ENCODE measurements at regions not wholly inside any gene's neighbourhood (a gene's known extent, or its start where the extent isn't known, plus 50 kb on each side); places are given as distances from the start of the nearest gene placed in this dataset.

GRCh38 chr1:36693603-36694002 is 210.9 kb upstream of the CSF3R start:
- Mint-ChIP-seq H3K4me3 (ENCODE audit: low read depth, unreplicated experiment) (no peak overlapping the region), H3K36me3 (ENCODE audit: insufficient read depth, unreplicated experiment) (no peaks in the 10 kb centered on the region), H3K9me3 (ENCODE audit: low read depth, unreplicated experiment) (no peaks in the 10 kb centered on the region), H3K27me3 (ENCODE audit: unreplicated experiment) (peaks cover 1% of the 10 kb centered on the region), H3K27ac (ENCODE audit: unreplicated experiment) (no peak overlapping the region), H3K4me1 (ENCODE audit: low read depth, unreplicated experiment) (no peaks in the 10 kb centered on the region)
- TF ChIP-seq, protein P1, sequence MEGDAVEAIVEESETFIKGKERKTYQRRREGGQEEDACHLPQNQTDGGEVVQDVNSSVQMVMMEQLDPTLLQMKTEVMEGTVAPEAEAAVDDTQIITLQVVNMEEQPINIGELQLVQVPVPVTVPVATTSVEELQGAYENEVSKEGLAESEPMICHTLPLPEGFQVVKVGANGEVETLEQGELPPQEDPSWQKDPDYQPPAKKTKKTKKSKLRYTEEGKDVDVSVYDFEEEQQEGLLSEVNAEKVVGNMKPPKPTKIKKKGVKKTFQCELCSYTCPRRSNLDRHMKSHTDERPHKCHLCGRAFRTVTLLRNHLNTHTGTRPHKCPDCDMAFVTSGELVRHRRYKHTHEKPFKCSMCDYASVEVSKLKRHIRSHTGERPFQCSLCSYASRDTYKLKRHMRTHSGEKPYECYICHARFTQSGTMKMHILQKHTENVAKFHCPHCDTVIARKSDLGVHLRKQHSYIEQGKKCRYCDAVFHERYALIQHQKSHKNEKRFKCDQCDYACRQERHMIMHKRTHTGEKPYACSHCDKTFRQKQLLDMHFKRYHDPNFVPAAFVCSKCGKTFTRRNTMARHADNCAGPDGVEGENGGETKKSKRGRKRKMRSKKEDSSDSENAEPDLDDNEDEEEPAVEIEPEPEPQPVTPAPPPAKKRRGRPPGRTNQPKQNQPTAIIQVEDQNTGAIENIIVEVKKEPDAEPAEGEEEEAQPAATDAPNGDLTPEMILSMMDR (IDR thresholded peaks at IDR 0.05; ENCODE audit: unreplicated experiment), result no peak
- intact Hi-C loops (cut with micrococcal nuclease; ENCODE audit: unreplicated experiment), result no loop called here
- no TSS peak for BruUV-seq (replicated peaks)
- no peak for DNase-seq
- CTCF ChIA-PET, result no interaction called here

DNA sequence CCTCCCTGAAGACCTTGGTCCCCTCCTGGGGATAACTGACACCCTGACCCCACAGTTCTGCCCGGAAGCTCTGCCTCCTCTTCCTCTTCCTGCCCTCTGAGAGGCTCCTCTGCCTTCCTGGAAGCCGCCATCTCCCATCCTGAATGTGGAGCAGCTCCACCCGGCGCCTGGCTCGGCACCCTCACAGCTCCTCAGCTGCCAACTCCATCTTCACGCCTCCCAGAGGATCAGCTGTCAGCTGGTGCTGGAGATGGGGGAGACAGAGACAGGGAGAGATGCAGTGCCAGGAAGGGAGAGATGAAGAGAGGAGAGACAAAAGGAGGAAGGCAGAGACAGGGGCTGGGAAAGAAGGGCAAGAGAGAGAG is 210.4 kb upstream of the CSF3R start:
- no peak for DNase-seq
- intact Hi-C loops (cut with micrococcal nuclease; ENCODE audit: unreplicated experiment), result no loop called here
- Mint-ChIP-seq H3K36me3 (ENCODE audit: insufficient read depth, unreplicated experiment) (no peaks in the 10 kb centered on the region), H3K27ac (ENCODE audit: unreplicated experiment) (no peak overlapping the region), H3K4me1 (ENCODE audit: low read depth, unreplicated experiment) (no peaks in the 10 kb centered on the region), H3K9me3 (ENCODE audit: low read depth, unreplicated experiment) (no peaks in the 10 kb centered on the region), H3K4me3 (ENCODE audit: low read depth, unreplicated experiment) (no peak overlapping the region), H3K27me3 (ENCODE audit: unreplicated experiment) (peaks cover 6% of the 10 kb centered on the region)
- TF ChIP-seq, protein P1 (IDR thresholded peaks at IDR 0.05; ENCODE audit: unreplicated experiment), result no peak
- no TSS peak for BruUV-seq (replicated peaks)
- CTCF ChIA-PET, result no interaction called here

DNA sequence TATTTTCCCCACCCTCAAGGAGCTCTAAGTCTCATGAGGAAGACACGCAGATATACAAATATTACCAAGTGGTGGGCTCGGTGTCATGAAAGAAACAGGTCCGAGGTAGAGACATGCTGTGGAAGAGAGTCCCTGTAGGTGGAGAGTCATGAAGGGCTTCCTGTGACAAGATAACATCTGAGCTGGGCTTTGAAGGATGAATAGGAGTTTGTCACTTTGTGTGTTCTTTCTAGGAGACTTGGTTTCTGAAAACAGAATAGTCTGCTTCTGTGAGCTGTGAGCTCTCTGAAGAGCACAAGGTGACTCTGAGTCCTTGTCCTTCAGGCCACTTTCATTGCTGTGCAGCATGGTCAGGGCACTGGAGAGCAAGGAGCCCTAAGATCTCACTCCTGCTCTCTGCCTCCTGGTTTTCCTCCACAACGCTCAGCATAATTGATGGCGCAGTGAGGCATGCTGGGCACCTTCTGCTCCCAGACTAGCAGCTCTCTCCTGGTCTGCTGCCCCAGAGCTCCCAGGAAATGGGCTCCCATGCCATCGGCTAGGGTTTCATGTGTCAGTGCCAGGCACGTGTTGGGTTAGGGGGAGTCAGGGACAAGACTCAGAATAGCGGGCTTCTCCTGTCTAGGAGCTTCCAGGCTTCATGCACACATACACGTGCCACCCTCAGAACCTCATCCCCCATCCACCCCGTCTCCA is 209.9 kb upstream of the CSF3R start:
- H3K27me3 Mint-ChIP-seq (ENCODE audit: unreplicated experiment), result peaks cover 11% of the 10 kb centered on the region
- TF ChIP-seq, protein P1 (IDR thresholded peaks at IDR 0.05; ENCODE audit: unreplicated experiment), result no peak
- H3K27ac Mint-ChIP-seq (ENCODE audit: unreplicated experiment), result no peak overlapping the region
- no peaks in the 10 kb centered on the region for H3K36me3 Mint-ChIP-seq (ENCODE audit: insufficient read depth, unreplicated experiment)
- no peak for DNase-seq
- H3K9me3 Mint-ChIP-seq (ENCODE audit: low read depth, unreplicated experiment), result no peaks in the 10 kb centered on the region
- no TSS peak for BruUV-seq (replicated peaks)
- CTCF ChIA-PET, result interaction anchor here (0.9 kb wide), 1 partner anchor 116 kb away, joined by 3 read pairs; no protein-coding TSS in a partner anchor
- no peaks in the 10 kb centered on the region for H3K4me1 Mint-ChIP-seq (ENCODE audit: low read depth, unreplicated experiment)
- H3K4me3 Mint-ChIP-seq (ENCODE audit: low read depth, unreplicated experiment), result no peak overlapping the region
- intact Hi-C loops (cut with micrococcal nuclease; ENCODE audit: unreplicated experiment), result no loop called here

DNA sequence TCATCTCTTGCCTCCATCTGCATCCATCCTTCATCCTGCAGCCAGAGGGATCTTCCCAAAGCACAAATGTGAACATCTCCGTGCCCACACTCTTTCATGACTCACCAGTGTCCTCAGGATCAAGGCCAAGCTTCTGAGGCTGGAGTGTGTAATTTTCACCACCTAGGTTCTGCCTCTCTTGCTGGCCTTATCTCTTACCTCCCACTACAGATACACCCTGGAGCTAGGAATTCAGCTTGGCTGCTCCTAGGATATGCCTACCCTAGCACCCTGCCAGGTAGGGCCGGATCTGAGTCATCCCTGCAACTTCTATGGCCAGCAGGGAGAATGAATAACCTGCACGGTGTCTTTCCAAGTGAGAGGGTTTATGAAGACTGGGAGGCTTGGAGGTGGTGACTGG is 208.7 kb upstream of the CSF3R start:
- CTCF ChIA-PET, result no interaction called here
- peak; percentile 15 for DNase-seq
- no peak overlapping the region for H3K4me3 Mint-ChIP-seq (ENCODE audit: low read depth, unreplicated experiment)

More for the DNA sequence above, 208.7 kb upstream of the CSF3R start:
- Mint-ChIP-seq H3K4me1 (ENCODE audit: low read depth, unreplicated experiment) (no peaks in the 10 kb centered on the region), H3K27me3 (ENCODE audit: unreplicated experiment) (peaks cover 23% of the 10 kb centered on the region), H3K9me3 (ENCODE audit: low read depth, unreplicated experiment) (no peaks in the 10 kb centered on the region), H3K27ac (ENCODE audit: unreplicated experiment) (no peak overlapping the region), H3K36me3 (ENCODE audit: insufficient read depth, unreplicated experiment) (no peaks in the 10 kb centered on the region)
- intact Hi-C loops (cut with micrococcal nuclease; ENCODE audit: unreplicated experiment), result no loop called here
- TF ChIP-seq, protein P1 (IDR thresholded peaks at IDR 0.05; ENCODE audit: unreplicated experiment), result no peak
- no TSS peak for BruUV-seq (replicated peaks)

Measured in Calu3 (cell line).